ENCODE measurements at regions not wholly inside any gene's neighbourhood (a gene's known extent, or its start where the extent isn't known, plus 50 kb on each side); places are given as distances from the start of the nearest gene placed in this dataset.

- no peak for DNase-seq
- Mint-ChIP-seq H3K4me1 (no peaks in the 10 kb centered on the region), H3K27ac (no peak overlapping the region), H3K9me3 (no peaks in the 10 kb centered on the region), H3K27me3 (no peaks in the 10 kb centered on the region), H3K36me3 (no peaks in the 10 kb centered on the region), H3K4me3 (no peak overlapping the region)
- CTCF ChIA-PET, result interaction anchor here (1.6 kb wide), 1 partner anchor 14 kb away, joined by 4 read pairs; no protein-coding TSS in a partner anchor
These were observed 61.9 kb downstream of the EXOSC2 start for GRCh38 chr9:130755377-130756007.

GRCh38 chr9:130756037-130756436, 62.5 kb downstream of the EXOSC2 start:
- CTCF ChIA-PET, result interaction anchor here (1.6 kb wide), 1 partner anchor 15 kb away, joined by 4 read pairs; no protein-coding TSS in a partner anchor
- H3K9me3 Mint-ChIP-seq, result no peaks in the 10 kb centered on the region
- H3K4me3 Mint-ChIP-seq, result no peak overlapping the region
- no peaks in the 10 kb centered on the region for H3K4me1 Mint-ChIP-seq
- H3K27me3 Mint-ChIP-seq, result no peaks in the 10 kb centered on the region
- H3K27ac Mint-ChIP-seq, result no peak overlapping the region
- DNase-seq, result no peak
- no peaks in the 10 kb centered on the region for H3K36me3 Mint-ChIP-seq

GRCh38 chr9:130756455-130757152, 63.0 kb downstream of the EXOSC2 start:
- Mint-ChIP-seq H3K9me3 (no peaks in the 10 kb centered on the region), H3K4me1 (no peaks in the 10 kb centered on the region), H3K27ac (no peak overlapping the region), H3K4me3 (no peak overlapping the region), H3K27me3 (no peaks in the 10 kb centered on the region), H3K36me3 (no peaks in the 10 kb centered on the region)
- CTCF ChIA-PET, result interaction anchor here (1.0 kb wide), 1 partner anchor 110 kb away, joined by 3 read pairs; no protein-coding TSS in a partner anchor
- DNase-seq, result no peak

- no peaks in the 10 kb centered on the region for H3K9me3 Mint-ChIP-seq
- no peaks in the 10 kb centered on the region for H3K36me3 Mint-ChIP-seq
- no peak for DNase-seq
- H3K27ac Mint-ChIP-seq, result no peak overlapping the region
- H3K4me3 Mint-ChIP-seq, result no peak overlapping the region
- H3K27me3 Mint-ChIP-seq, result no peaks in the 10 kb centered on the region
- H3K4me1 Mint-ChIP-seq, result peaks cover 4% of the 10 kb centered on the region
- CTCF ChIA-PET, result no interaction called here
These were observed 66.2 kb downstream of the EXOSC2 start for GRCh38 chr9:130759738-130760137.

GRCh38 chr9:130763331-130764171, 70.0 kb downstream of the EXOSC2 start:
- H3K36me3 Mint-ChIP-seq, result no peaks in the 10 kb centered on the region
- peak overlapping the region; percentile 30 for H3K27ac Mint-ChIP-seq

GRCh38 chr9:130765137-130766020, 69.7 kb upstream of the ABL1 start:
- Mint-ChIP-seq H3K4me1 (peaks cover 22% of the 10 kb centered on the region), H3K9me3 (no peaks in the 10 kb centered on the region), H3K27me3 (no peaks in the 10 kb centered on the region), H3K36me3 (no peaks in the 10 kb centered on the region), H3K27ac (no peak overlapping the region), H3K4me3 (no peak overlapping the region)
- CTCF ChIA-PET, result no interaction called here
- DNase-seq, result no peak

More at GRCh38 chr9:130763331-130764171, 70.0 kb downstream of the EXOSC2 start:
- CTCF ChIA-PET, result no interaction called here
- Mint-ChIP-seq H3K4me1 (peaks cover 22% of the 10 kb centered on the region), H3K4me3 (no peak overlapping the region), H3K9me3 (no peaks in the 10 kb centered on the region), H3K27me3 (no peaks in the 10 kb centered on the region)
- DNase-seq, result no peak

- Mint-ChIP-seq H3K27me3 (no peaks in the 10 kb centered on the region), H3K4me3 (no peak overlapping the region), H3K4me1 (peaks cover 22% of the 10 kb centered on the region), H3K36me3 (no peaks in the 10 kb centered on the region), H3K9me3 (no peaks in the 10 kb centered on the region), H3K27ac (no peak overlapping the region)
- no peak for DNase-seq
- CTCF ChIA-PET, result interaction anchor here (2.9 kb wide), 1 partner anchor 99 kb away, joined by 15 read pairs; no protein-coding TSS in a partner anchor
These were observed 68.8 kb upstream of the ABL1 start for GRCh38 chr9:130766021-130766926.

- no peak overlapping the region for H3K4me3 Mint-ChIP-seq
- CTCF ChIA-PET, result interaction anchor here (2.9 kb wide), 1 partner anchor 99 kb away, joined by 15 read pairs; no protein-coding TSS in a partner anchor
These were observed 68.1 kb upstream of the ABL1 start for GRCh38 chr9:130766927-130767307.

GRCh38 chr9:130768265-130768664, 66.8 kb upstream of the ABL1 start:
- Mint-ChIP-seq H3K9me3 (no peaks in the 10 kb centered on the region), H3K27me3 (no peaks in the 10 kb centered on the region), H3K27ac (no peak overlapping the region), H3K4me3 (no peak overlapping the region), H3K4me1 (peaks cover 22% of the 10 kb centered on the region), H3K36me3 (no peaks in the 10 kb centered on the region)
- CTCF ChIA-PET, result interaction anchor here (0.8 to 2.9 kb wide), 5 partner anchors 10 to 278 kb away, joined by 3 to 15 read pairs (median 3); no protein-coding TSS in a partner anchor
- DNase-seq, result no peak

More at GRCh38 chr9:130766927-130767307, 68.1 kb upstream of the ABL1 start:
- DNase-seq, result no peak
- Mint-ChIP-seq H3K36me3 (no peaks in the 10 kb centered on the region), H3K27ac (no peak overlapping the region), H3K4me1 (peaks cover 22% of the 10 kb centered on the region), H3K27me3 (no peaks in the 10 kb centered on the region), H3K9me3 (no peaks in the 10 kb centered on the region)

GRCh38 chr9:130768891-130769403, 66.1 kb upstream of the ABL1 start:
- Mint-ChIP-seq H3K4me1 (peaks cover 22% of the 10 kb centered on the region), H3K9me3 (no peaks in the 10 kb centered on the region), H3K27ac (no peak overlapping the region), H3K4me3 (no peak overlapping the region), H3K27me3 (no peaks in the 10 kb centered on the region), H3K36me3 (no peaks in the 10 kb centered on the region)
- DNase-seq, result no peak
- CTCF ChIA-PET, result interaction anchor here (0.9 to 3.1 kb wide), 4 partner anchors 62 to 97 kb away, joined by 3 to 15 read pairs (median 8); no protein-coding TSS in a partner anchor

GRCh38 chr9:130770093-130770492, 65.0 kb upstream of the ABL1 start:
- Mint-ChIP-seq H3K4me1 (peaks cover 25% of the 10 kb centered on the region), H3K4me3 (no peak overlapping the region), H3K27ac (no peak overlapping the region), H3K27me3 (no peaks in the 10 kb centered on the region), H3K9me3 (peaks cover 2% of the 10 kb centered on the region), H3K36me3 (no peaks in the 10 kb centered on the region)
- CTCF ChIA-PET, result interaction anchor here (1.0 to 3.1 kb wide), 2 partner anchors 69 to 92 kb away, joined by 3 to 12 read pairs; no protein-coding TSS in a partner anchor
- no peak for DNase-seq

GRCh38 chr9:130770679-130771442, 64.2 kb upstream of the ABL1 start:
- H3K4me1 Mint-ChIP-seq, result peaks cover 18% of the 10 kb centered on the region

More at GRCh38 chr9:130770679-130771442, 64.2 kb upstream of the ABL1 start:
- Mint-ChIP-seq H3K27ac (no peak overlapping the region), H3K27me3 (no peaks in the 10 kb centered on the region), H3K9me3 (peaks cover 7% of the 10 kb centered on the region), H3K4me3 (no peak overlapping the region), H3K36me3 (peaks cover 2% of the 10 kb centered on the region)
- CTCF ChIA-PET, result interaction anchor here (0.7 to 3.1 kb wide), 8 partner anchors 44 to 228 kb away, joined by 3 to 13 read pairs (median 6); no protein-coding TSS in a partner anchor
- no peak for DNase-seq
